NCI-H1694 treated with DMSO at 0.1 percent for 48 hours (cell line): ENCODE measurements at regions not wholly inside any gene's neighbourhood (a gene's known extent, or its start where the extent isn't known, plus 50 kb on each side); places are given as distances from the start of the nearest gene placed in this dataset.
"Not testable (repeated sequence)": the region's sequence is repeated elsewhere in the genome, so short reads cannot be mapped to it uniquely, and the experiment has no call there.

ENCODE experiments used
- DNase-seq: peaks from one replicate; lab custom pipeline; 2025; lab: John Stamatoyannopoulos, UW

DNA sequence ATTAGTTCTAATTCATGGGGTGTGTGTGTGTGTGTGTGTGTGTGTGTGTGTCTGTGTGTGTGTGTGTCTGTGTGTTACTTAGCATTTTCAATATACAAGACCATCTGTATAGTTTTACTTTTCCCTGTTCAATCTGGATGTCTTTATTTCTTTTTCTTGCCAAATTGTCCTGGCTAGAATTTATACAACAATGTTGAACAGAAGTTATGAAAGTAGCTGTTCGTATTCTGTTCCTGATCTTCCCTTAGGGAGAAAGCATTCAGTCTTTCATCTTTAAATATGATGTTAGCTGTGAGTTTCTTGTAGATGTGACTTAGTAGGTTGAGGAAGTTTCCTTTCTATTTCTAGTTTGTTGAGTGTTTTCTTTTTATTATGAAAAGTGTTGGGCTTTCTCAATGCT is 101.0 kb upstream of the ADRA1D start:
- DNase-seq: no peak

DNA sequence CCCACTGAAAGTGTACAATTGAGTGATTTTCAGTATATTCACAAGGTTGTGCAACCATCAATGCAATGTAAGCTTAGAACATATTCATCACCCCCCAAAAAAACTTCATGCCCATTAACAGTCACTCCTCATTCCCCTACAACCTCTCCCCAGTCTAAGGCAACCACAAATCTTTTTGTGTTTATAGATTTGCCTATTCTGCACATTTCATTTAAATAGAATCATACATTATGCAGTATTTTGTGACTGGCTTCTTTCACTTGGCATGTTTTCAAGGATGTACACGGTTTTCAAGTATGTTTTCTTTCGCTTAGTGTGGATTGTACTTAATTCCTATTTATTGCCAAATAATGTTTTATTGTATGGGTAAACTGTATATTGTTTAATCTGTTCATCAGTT is 95.6 kb upstream of the ADRA1D start:
- no peak for DNase-seq

DNA sequence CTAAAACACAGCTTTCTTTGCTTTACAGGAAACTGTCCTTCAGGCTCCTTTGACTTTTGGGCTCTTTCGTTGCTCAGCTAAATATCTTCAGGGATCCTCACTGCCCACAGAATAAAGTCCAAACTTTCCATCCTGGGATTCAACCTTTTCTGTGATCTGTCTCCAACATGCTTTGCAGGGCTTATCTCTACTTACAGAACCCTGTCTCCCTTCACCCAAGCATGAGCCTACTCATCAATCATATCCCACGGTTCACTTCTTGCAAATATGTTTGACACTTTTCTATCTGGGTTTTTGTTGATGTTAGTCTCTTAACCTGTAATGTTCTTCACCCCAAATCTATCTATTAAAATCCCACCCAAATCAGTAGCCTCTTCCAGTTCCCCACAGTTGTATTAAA is 93.5 kb upstream of the ADRA1D start:
- DNase-seq: no peak

DNA sequence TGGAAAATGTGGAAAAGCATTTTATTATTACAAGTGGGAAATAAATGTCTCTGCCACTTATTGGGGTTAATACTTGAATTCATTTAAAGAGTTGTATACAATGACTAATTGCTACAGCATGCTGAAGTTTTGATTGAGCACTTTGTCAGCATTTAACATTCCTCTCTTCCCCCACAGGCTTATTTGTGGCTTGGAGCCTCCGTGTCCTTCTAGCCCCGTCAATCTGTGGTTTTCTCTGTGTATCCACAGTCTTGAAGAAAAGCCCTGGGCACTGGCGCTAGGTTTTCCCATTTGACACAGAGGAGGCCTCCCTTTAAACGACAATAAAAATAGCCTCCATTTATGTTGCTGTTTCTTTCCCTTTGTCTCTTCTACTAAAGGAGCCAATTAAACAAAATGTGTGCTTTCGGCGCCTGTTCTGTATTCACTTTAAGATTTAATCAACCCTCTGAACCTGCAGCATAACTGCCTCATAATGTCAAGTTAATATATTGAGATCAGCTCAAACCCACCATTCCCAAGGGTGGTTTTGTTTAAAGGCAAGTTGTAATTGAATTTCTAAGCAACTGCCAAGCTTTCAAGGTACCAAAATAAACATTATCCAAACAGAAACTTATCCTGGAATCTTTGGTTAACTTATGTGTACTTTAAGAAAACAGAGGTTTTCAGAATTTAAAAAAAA is 92.9 kb upstream of the ADRA1D start:
- DNase-seq: no peak

DNA sequence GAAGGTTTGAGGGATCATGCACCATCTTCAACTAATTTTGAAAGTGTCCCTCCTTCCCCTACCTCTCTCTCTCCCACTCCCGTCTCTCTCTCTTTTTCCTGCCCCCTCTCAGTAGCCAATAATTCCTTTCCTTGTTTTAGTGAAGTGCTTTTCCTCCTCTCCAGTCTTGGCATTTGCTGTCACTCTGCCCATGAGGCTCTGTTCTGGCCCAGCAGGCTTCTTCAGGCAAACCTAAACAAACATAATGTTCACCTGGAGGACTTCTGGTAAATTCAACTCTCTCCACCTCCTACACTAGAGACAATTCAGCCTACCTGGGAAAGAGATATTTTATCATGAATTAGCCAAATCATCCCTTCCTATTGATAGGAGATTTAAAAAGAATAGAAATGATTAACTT is 86.6 kb upstream of the ADRA1D start:
- no peak for DNase-seq

DNA sequence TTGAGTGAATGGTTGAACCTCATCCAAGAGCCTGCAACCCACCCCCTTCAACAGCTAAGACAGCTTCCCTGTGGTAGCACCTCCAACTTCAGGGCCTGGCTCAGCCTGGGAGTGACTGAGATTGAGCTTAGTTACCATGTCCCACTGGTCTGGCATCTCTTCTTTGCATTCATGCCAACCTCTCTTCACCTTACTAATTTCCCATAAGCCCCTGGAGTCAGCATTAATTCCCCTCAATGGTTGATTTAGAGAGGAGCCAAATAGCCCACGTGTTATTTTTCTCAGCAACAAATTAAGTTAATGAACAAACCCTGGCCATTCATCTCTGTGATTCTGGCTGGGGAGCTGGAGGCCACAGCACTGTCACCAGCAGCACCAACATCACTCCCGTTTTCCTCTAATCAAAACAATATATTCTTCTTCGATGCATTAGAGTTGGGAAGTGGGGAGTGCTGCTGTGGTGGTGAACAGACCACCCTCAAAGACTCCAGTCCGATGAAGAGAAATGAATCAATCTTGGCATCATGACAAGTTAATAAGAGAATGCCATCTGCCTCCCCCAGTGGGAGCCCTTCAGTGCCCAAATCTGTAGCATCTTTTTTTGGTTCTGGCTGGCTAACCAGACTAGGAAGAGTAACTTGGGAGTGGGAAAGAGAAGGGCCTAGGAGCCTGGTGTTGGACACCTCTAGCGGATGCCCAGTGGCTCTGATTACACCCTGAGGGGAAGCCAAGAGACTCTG is 83.2 kb upstream of the ADRA1D start:
- no peak for DNase-seq

DNA sequence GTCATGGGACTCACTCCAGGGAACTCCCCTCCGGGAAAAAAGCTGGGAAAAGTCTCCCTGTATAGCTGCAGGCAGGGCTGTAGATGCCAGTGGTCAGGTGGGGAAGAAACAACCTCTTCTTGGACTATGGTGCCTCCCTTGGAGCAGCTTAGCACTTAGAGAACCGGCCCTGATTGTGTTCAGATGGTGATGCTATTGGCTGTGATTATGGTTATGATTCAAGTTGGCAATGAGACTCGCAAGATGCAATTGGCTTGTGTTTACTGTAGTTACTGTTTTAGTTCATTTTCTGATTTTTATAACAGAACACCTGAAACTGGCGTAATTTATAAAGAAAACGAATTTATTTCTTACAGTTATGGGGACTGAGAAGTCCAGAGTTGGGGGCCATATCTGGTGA is 80.9 kb upstream of the ADRA1D start:
- no peak for DNase-seq

DNA sequence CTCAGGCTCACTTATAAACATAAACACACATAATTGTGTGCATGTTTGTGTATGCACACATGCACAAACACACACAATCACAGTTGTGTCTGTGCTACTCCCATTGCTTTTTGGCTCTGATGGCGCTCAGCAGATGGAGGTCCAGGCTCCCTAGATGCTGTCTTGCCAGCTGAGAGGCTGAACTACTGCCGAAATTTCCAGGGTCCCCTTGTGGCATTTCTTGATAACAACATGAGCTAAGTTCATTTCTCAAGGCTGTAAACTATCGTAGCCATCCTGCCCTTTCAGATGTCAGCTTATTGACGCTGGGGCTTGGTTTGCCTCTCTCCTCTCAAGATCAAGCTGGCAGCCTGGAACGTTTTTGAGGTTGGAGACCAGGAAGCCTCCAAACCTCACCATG is 80.1 kb upstream of the ADRA1D start:
- DNase-seq: no peak

DNA sequence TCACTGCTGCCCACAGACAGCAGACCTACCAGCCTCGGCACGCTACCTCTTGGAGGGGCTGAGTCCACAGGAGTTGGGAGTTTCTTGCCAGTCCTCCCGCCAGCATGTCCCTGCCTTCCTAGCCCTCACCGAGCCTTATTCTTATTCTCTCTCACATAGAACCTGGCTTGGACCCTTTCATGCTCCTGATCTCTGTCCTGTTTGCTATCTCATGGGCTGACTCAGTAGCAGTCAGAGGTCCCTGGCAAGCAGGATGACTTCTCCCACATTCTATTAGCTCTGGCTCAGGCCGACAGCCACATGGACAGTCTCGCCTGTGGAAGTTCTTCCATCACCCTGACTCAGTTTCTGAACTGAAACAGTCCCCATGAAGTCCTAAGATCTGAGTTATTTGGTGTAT is 79.5 kb upstream of the ADRA1D start:
- no peak for DNase-seq

DNA sequence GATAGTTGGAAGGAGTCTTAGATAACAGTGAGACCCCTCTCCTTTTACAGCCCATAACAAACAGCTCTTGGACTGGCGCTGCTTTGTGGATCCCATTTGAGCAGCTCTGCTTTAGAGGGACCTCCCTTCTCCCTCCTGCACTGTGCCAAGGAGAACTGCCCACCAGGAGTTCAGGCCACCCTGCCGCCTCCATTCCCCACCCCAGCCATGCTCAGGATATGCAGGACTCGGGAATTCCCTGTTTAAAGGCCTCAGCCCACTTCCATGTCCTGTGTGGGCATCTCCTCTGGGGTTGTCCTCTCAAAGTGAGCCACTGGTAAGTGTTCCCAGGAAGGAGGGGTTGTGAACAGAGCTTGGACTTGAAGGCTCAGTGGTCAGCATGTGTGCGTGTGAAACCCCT is 78.9 kb upstream of the ADRA1D start:
- no peak for DNase-seq

DNA sequence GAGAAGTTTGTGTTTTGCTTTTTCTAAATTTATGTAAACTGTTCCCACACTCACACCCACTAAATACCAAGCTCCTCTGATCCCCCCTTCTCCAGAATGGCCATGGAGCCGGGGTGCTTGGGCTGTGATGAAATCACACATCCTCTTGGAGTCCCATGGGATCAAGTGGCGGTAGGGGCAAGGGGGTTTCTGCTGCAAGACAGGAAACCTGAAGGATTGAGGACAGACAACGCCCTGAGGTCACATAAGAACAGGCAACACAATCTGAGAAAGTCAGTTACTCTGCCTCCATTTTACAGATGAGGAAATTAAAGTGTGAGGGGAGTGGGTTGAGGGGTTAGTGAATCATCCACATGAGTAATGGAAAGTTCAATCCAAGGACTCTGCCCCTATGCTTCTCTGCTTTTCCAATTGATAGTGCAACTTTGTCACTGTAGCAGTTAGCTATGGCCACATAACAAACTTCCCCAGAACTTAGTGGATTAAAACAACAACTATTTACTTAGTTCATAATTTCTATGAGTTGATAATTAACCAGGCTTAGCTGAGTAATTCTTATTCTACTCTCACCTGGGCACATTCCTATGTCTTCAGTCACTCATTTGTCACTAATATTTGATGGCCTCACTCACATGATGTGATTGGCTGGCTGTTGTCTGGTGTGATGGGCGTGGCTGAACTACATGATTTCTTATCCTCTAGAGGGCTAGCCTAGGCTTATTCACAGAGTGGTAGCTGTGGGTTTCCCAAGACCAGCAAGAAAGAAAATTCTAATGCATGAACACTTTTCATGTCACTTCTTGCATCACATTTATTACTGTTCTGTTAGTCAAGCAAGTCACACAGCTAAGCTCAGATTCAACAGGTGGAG is 77.3 kb upstream of the ADRA1D start:
- DNase-seq: no peak

DNA sequence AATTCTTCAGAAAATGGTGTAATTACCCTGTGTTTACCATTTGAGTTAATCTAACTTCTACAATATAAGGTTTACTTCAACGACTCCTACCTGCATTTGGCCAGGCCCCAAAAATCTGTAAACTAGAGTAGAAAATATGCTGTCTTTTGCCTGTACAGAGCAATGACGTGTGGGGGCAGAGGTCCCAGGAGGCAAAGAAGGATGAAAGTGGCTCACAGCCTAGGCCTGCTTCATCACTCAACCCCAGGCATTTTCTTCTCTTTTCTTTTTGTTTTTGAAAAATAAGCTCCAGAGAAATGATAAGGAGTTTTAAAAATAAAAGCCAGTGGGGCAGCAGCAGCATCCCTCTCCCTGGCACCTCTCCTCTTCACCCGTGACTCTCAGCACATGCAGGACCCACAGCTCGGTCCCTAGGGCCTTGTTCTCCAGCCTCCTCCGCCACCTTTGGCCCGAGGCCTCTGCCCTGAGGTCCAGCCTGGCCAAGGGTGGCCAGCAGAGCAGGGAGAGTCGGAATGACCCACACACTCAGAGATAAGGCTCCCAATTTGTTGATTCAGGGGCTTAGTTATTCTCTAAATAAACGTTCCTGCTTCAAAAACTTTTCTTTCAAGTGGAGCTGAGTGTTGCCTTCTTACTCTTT is 76.6 kb upstream of the ADRA1D start:
- DNase-seq: no peak

DNA sequence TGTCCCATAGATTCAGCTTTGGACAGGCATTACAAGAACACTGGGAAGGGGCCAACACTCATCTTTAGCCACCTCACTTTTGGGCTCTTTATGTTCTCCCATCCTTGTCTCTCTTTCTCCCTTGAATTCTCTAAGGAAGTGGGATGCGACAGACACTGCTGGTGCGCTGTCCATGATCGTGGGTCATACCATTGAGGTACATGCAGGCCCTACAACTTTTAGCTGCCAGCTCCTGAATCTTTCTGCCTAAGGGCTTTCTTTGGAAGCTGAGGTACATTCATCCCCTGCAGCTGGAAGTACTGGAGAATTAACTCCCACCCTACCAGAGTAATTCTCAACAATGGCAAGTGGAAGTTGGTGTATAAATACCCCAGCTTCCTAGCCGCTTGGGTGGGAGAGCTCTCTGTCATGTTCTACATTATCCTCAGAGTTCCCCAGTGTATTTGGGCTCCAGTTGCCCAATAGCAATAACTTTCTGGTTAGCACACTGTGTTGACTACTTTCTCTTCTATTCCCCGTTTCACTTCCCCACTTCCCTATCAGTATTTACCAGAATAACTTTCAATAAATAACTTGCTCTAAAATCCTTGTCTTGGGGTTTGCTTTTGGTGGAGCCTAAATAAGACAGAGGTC is 75.6 kb upstream of the ADRA1D start:
- DNase-seq: no peak

DNA sequence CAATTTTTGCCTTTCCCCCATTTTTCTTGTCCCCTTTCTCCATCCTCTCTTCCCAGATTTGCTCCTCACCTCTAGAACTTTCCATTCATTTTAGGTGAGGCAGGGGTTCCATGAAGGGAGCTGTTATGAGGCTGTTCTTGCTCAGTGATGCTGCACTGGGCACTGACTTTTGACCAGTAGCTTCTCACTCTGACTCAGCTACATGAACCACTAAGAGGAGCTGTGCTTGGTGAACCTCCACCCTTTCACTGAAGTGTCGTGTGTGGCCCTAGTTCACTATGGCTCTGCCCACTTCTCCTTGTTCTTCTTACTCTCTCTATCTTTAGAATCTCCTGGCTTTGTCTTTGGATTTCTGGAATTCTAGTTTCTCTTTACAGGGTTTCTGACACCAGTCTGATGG is 73.4 kb upstream of the ADRA1D start:
- no peak for DNase-seq

DNA sequence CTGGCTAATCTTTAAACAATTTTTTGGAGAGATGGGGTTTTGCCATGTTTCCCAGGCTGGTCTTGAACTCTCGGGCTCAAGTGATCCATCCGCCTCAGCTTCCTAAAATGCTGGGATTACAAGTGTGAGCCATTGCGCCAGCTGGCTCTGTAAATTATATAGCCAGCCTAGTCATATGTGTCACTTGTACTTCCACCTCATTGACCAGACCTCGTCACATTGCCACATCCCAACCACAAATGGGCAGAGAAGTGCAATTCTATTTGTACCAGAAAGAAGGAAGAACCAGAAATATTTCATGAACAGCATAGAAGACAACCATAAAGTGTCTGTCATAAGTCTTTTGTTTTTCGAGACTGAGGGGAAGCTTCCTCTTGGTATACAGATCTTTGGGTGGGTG is 71.2 kb upstream of the ADRA1D start:
- no peak for DNase-seq

DNA sequence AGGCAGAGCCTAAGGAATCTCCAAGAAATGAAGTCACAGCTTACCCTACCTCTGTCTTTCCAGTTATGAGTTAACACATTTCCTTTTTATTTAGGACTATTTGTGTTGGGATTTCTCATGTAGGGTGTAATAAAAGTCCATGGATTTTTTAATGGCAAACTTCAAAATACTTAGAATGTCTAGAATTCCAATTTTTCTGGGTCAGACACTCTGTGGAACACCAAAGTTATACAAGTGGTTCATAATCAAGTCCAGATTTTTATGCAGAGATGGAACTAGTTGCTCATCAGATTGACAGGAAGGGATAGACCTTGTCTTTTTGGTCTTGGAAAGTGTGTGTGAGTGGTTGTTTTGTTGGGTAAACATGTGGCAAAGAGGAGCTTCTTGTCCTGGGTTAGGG is 69.8 kb upstream of the ADRA1D start:
- DNase-seq: no peak

DNA sequence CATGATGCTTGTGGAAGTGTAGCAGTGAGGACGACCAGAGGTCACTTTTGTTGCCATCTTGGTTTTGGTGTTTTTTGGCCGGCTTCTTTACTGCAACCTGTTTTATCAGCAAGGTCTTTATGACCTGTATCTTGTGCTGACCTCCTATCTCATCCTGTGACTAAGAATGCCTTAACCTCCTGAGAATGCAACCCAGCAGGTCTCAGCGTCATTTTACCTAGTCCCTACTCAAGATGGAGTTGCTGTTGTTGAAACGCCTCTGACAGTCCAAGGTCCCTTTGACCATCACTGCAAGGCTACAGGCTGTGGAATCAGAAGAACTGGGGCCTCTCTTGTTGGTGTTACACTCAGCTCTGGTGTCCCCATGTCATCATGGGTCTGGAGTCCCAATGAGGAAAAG is 61.5 kb upstream of the ADRA1D start:
- DNase-seq: not testable (repeated sequence)

DNA sequence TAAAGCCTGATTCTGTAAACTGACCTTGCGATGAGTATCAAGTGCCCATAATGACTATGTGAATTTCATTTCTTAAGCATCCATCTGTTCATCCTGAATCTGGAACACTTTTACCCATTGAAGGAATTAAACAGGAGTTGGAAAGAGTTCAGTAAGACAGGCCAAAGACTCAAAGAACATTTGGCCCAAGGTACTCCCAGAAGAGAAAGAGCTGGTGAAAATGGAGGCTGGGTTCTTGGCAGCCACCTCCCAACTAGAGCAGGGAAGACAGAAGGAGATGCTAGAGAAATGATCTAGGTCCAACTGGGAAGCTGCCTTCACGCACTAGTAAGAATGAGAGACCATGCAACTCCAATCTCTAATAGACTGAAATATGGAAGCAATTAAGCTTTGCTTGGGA is 57.1 kb upstream of the ADRA1D start:
- DNase-seq: no peak

DNA sequence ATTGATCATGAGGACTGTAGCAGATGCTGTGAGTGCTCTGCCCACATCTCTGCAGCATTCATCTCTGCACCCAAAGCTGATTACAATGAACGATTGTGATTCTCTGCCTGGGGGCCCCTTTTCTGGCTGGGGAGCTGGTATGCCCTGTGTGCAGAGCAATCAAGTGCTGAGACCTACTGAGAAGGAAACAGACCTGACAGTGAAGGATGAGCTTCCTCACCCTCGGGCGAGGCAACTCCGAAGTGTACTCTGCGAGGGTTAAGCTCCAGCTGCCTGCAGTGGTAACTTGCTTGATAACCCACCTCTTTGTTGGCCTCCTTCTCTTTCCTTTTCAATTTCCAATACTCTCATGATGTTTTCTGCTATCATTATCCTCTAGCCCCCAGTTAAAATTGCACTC is 56.0 kb upstream of the ADRA1D start:
- DNase-seq: no peak

DNA sequence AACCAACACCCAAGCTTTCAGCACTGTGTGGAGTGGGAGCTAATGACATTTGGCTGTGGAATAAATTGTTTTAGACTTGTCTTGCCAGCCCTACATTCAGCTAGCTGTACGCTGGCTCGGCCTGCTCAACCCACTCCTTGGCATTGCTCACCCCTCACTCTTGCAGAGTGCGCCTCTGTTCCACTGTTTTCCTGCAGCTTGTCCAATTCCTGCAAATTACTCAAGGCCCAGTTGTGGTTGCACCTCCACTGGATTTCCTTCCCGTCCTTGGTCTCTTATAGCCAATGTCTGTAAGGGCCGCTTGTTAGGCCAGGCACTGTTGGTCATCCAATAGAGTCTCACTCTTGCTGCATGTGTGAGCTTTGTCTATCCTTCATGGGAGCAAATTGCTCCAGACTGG is 55.5 kb upstream of the ADRA1D start:
- DNase-seq: no peak

DNA sequence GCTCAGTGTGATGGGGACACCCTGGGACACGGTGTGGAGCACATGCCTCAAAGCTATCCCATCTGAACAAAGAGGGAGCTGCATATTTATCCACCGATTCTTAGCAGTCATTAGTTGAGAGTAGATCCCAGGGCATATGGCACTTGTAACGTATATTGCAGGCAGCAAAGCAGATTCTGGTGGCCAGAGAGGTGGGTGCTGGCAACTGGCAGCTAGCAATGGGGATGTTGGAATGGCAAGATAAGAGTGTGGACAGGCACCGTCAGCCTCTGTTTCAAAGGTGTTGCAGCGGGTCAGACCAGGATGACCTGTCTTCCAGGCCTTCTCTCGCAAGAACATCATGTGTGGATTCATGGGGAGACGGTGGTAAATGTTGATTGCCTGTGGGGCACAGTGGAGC is 54.0 kb upstream of the ADRA1D start:
- DNase-seq: no peak

DNA sequence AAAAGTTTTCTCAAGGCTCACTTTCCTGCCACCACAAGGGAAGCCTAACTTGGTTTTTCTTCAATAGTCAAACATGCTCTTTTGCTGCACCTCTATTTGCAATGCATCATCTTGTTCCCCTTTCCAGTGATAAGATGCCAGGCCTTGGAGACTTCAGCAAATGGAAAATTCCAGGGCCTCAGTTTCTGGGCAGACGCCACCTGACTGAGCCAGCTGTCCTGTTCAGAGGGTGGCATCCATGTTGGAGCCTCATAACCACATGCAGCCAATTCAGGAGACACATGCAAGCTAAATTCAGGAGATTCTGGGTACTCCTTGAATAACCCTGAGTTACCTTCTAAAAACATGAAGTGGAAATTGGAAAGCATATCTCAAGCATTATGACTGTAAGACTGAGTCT is 51.8 kb upstream of the ADRA1D start:
- no peak for DNase-seq
